Stimulated activated CD4-positive, alpha-beta T cell treated with anti-CD3 and anti-CD28 coated beads, Interleukin-4, amount 100 ng/mL, for 48 hours (primary cell): ENCODE measurements at regions not wholly inside any gene's neighbourhood (a gene's known extent, or its start where the extent isn't known, plus 50 kb on each side); places are given as distances from the start of the nearest gene placed in this dataset.
"Not testable (repeated sequence)": the region's sequence is repeated elsewhere in the genome, so short reads cannot be mapped to it uniquely, and the experiment has no call there.

ENCODE experiments used
- DNase-seq, 2 donors: peaks; one replicate each; pipeline ENCODE4 v3.0.0-alpha.2; 2020; ENCODE audit warnings: low read depth in 2 of 2

- DNase-seq, result no peak
Observed at GRCh38 chr6:144476286-144476685, 191.2 kb downstream of the UTRN start.

DNA sequence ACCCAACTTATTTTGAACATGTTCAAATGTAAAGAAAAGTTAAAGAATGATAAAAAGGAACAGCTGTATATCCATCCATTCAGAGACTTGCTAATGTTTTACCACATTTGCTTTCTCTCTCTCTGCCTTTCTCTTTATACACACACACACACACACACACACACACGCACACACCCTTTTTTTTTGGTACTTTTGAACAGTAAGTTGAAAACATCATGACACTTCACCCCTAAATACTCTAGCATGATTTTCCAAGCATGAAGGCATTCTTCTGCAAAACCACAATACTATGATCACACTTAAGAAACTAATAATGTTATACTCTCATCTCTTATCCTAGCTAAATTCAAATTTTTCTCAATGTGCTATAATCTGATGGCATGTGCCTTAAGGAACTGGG lies 192.3 kb downstream of the UTRN start:
- no peak for DNase-seq

DNA sequence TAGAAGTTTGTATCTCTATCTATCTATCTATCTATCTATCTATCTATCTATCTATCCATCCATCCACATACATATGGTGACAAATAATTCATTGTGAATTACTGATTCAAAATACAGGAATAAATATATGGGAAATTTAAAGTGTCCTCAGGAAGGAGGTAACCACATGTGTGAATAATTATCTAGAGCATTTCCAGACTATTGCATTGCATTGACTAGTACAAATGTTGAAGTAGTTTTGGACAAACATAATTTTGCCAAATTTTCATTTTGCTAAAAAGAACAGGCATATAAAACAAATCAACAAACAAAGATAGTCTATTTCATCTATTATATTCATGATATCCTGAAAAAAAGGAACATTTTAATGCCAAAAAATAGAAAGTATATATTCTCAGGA lies 192.7 kb downstream of the UTRN start:
- no peak for DNase-seq

- no peak for DNase-seq
Observed at GRCh38 chr6:144478483-144478882, 193.3 kb downstream of the UTRN start.

DNA sequence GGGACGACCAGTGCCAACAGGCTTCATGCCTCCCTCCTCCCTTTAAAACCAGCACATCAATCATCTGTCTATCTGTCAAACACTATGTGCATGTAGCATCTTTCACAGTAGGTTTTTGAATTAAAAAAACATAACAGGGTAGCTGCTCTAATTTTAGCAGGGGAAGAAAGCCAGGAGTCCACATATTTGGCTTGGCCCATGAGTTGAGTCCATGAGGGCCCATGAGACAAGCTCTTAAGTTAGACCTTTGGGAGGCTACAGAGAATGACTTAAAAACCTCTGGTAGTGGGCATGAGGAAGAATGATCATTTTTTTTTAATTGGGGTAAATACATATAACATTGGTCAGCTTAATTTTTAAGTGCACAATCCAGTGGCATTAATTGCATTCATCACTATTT lies 194.9 kb downstream of the UTRN start:
- DNase-seq, result no peak

DNA sequence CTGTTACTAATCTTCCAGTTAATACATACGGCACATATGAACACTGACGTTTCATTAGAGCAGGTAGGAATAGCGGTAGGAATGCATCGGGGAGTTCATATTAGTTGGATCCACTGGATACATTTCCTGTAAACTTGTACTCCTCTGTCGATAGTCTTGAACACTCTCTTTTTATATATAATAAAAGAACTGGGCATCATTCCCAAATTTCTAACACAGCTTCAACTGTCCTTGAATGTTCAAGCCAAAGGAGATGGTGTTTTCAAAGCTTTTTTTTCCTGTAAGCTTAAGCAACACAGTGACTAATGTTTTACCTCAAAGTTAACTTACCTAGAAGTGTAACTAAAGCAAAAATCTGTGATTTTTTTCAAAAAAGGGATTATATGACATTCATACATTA lies 195.3 kb downstream of the UTRN start:
- no peak for DNase-seq

DNA sequence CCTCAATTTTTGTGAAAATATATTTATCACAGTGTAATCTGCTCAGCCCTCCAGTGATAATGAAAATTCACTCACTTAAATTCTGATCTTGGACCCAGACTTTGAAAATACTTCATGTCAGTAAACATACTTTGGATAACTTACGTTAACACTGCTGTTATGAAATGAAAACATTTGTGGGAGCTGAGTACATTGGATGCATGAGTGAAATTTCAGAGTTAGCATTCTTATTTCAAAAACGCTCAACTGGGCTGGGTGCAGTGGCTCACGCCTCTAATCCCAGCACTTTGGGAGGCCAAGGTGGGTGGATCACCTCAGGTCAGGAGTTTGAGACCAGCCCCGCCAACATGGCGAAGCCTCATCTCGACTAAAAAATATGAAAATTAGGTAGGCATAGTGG lies 196.4 kb downstream of the UTRN start:
- DNase-seq, result no peak

GRCh38 chr6:144482142-144482541 lies 197.0 kb downstream of the UTRN start:
- peak; percentile 58 to 67 for DNase-seq

DNA sequence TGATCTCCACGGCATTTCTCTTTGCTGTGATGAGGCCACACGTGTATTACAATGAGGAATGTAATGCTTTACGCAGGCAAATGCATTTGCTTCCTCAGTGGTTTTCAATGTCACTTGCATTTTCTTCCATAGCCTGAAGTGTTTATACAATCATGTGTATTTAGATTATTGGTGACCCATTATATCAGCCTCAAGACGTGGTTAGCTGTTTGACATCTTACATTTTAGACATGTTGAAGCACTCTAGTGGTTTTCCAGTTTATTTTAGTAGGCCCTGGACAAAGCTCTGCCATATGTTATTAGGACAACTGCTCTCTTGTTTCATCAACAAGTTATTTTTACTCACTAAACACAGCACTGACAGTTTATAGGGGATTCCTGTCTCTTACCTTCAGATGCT lies 200.4 kb downstream of the UTRN start:
- no peak for DNase-seq

- no peak for DNase-seq
Observed at GRCh38 chr6:144488590-144488989, 203.5 kb downstream of the UTRN start.

GRCh38 chr6:144493035-144493910 lies 208.1 kb downstream of the UTRN start:
- no peak for DNase-seq

DNA sequence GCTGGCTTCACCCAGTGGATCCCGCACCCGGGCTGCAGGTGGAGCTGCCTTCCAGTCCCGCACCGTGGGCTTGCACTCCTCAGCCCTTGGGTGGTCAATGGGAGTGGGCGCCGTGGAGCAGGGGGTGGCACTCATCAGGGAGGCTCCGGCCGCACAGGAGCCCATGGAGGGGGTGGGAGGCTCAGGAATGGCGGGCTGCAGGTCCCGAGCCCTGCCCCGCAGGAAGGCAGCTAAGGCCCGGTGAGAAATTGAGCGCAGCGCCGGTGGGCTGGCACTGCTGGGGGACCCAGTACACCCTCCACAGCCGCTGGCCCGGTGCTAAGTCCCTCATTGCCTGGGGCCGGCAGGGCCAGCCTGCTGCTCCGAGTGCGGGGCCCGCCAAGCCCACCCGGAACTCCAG lies 209.9 kb downstream of the UTRN start:
- not testable (repeated sequence) for DNase-seq

DNA sequence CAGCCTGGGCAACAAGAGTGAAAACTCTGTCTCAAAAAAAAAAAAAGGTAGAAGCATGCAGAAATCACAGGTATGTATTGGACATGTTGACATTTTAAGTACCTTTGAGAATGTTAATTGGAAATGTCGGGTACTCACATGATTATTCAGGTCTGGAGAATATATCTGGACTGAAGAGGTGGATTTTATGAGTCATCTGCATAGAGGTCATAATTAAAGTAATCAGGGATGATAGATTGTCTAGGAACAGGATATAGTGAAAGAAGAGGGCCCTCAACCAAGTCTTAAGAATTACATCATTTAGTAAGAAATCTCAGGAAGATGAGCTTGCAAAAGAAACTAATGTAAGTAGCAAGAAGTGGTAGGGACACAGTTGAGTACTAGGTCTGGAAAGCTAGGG lies 212.5 kb downstream of the UTRN start:
- DNase-seq, result no peak

GRCh38 chr6:144500892-144501291 lies 215.8 kb downstream of the UTRN start:
- no peak for DNase-seq

DNA sequence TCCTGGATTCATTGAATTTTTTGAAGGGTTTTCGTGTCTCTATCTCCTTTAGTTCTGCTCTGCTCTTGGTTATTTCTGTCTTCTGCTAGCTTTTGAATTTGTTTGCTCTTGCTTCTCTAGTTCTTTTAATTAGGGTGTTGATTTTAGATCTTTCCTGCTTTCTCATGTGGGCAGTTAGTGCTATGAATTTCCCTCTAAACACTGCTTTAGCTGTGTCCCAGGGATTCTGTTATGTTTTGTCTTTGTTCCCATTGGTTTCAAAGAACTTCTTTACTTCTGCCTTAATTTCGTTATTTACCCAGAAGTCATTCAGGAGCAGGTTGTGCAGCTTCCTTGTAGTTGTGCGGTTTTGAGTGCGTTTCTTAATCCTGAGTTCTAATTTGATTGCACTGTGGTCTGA lies 220.1 kb downstream of the UTRN start:
- DNase-seq, result not testable (repeated sequence)

DNA sequence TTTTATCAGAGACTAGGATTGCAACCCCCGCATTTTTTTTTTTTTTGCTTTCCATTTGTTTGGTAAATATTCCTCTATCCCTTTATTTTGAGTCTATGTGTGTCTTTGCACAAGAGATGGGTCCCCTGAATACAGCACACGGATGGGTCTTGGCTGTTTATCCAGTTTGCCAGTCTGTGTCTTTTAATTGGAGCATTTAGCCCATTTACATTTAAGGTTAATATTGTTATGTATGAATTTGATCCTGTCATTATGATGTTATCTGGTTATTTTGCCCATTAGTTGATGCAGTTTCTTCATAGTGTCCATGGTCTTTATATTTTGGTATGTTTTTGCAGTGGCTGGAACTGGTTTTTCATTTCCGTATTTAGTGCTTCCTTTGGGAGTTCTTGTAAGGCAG lies 220.9 kb downstream of the UTRN start:
- not testable (repeated sequence) for DNase-seq

DNA sequence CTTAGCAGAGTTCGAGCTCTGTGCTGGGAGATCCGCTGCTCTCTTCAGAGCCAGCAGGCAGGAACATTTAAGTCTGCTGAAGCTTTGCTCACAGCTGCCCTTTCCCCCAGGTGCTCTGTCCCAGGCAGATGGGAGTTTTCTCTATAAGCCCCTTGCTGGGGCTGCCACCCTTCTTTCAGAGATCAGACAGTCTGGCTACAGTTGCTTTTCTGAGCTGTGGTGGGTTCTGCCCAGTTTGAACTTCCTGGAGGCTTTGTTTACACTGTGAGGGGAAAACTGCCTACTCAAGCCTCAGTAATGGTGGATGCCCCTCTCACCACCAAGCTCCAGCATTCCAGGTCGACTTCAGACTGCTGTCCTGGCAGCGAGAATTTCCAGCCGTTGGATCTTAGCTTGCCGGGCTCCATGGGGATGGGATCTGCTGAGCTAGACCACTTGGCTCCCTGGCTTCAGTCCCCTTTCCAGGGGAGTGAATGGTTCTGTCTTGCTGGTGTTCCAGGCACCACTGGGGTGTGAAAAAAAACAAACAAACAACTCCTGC lies 222.7 kb downstream of the UTRN start:
- not testable (repeated sequence) for DNase-seq

- no peak for DNase-seq
Observed at GRCh38 chr6:144510859-144511258, 225.7 kb downstream of the UTRN start.

DNA sequence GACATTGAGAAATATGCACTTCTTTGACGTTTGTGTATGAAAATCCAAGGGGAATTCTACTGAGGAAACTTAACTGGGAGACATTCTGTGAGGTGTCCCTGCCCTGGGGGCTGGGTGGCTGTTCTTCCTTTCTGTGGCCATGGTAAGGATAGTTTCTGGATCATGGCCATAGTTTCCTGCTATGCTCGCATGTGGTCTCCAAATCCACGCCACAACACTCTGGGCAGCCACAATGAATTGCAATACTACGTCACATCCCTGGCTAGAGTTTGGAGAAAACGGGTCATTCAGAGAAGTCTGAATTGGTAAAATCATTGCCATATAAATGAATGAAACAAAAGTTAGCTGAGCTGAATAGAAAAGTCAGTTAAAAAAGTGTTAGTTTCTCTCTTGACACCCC lies 230.6 kb downstream of the UTRN start:
- no peak for DNase-seq

DNA sequence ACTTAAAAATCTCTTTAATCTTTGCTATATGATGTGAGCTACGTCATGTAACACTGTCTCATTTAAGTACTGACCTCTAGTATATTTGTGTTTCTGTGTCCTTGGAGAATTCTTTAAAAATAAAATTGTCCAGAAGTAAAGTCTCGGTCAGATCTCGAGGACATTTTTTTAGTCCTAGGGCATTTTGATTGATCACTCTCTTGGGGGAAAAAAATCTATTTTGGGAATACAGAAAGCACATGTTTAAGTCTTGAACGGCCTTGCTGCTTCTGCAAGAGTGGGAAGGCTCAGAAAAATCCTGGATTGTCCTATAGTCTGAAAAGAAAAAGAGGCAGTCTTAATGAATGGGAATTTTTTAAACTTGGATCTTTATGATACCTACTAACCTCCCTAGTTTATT lies 234.3 kb downstream of the UTRN start:
- DNase-seq, result no peak

GRCh38 chr6:144528743-144529425 lies 243.7 kb downstream of the UTRN start:
- DNase-seq, result no peak

DNA sequence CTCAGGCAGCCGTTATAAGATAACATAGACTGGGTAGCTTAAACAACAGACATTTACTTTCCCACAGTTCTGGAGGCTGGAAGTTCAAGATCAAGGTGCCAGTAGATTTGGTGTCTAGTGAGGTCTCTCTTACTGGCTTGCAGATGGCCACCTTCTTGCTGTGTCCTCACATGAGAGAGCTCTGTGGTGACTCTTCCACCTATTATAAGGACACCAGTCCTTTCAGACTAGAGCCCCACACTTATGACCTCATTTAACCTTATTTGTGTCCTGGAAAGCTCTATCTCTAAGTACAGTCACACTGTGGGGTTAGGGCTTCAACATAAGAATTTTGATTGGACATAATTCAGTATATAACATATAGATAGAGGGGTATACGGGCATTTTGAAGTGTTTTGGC lies 245.0 kb downstream of the UTRN start:
- no peak for DNase-seq

- not testable (repeated sequence) for DNase-seq
Observed at GRCh38 chr6:144532238-144532637, 247.1 kb downstream of the UTRN start.
